HL-60 (cell line): ENCODE measurements at regions not wholly inside any gene's neighbourhood (a gene's known extent, or its start where the extent isn't known, plus 50 kb on each side); places are given as distances from the start of the nearest gene placed in this dataset.

Experiments used
- GABPA ChIP-seq: IDR thresholded peaks from 2 replicates; pipeline ENCODE4 v1.6.1; 2012; ENCODE audit warnings: low read depth
- POLR2AphosphoS5 ChIP-seq: IDR thresholded peaks from 2 replicates; pipeline ENCODE4 v1.6.1; 2012; ENCODE audit warnings: low read depth
- SPI1 ChIP-seq: IDR thresholded peaks from 2 replicates; pipeline ENCODE4 v1.6.1; 2012; ENCODE audit warnings: low read depth, mild to moderate bottlenecking, borderline replicate concordance
- TF ChIP-seq, protein P1 (sequence below): IDR thresholded peaks from 2 replicates; pipeline ENCODE4 v1.6.1; 2012; ENCODE audit warnings: low read depth; ENCODE audit not compliant: insufficient replicate concordance
- TF ChIP-seq, protein P2 (sequence below): IDR thresholded peaks from one replicate; pipeline ENCODE4 v1.5.1; 2011; ENCODE audit warnings: low read length, control low read depth, inconsistent platforms; ENCODE audit not compliant: insufficient read depth

DNA sequence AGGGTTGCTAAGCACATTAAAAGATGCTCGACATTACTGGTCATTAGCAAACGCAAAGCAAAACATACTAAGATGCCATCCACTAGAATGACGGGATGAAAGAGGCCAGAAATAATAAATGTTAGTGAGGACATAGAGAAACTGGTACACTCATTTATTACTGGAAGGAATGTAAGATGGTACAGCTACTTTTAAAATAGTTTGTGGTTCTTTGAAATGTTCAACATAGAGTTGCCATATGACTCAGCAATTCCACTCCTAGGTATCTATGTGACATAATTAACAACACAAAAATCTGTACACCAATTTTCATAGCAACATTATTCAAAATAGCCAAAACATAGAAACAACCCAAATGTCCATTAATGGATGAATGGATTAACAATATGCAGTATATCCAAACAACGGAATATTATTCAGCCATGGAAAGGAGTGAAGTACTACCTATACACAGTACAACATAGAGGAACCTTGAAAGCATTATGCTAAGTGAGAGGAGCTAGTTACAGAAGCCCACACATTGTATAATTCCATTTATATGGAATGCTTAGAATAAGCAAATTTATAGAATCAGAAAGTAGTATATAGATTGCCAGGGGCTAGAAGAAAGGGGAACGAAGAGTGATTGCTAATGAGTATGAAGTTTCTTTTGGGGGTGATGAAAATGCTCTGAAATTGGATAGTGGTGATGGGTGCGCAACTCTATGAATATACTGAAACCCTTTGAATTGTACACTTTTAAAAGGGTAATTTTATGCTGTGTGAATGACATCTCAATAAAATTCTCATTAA is 61.9 kb upstream of the IL1R1 start:
- TF ChIP-seq, protein P1, sequence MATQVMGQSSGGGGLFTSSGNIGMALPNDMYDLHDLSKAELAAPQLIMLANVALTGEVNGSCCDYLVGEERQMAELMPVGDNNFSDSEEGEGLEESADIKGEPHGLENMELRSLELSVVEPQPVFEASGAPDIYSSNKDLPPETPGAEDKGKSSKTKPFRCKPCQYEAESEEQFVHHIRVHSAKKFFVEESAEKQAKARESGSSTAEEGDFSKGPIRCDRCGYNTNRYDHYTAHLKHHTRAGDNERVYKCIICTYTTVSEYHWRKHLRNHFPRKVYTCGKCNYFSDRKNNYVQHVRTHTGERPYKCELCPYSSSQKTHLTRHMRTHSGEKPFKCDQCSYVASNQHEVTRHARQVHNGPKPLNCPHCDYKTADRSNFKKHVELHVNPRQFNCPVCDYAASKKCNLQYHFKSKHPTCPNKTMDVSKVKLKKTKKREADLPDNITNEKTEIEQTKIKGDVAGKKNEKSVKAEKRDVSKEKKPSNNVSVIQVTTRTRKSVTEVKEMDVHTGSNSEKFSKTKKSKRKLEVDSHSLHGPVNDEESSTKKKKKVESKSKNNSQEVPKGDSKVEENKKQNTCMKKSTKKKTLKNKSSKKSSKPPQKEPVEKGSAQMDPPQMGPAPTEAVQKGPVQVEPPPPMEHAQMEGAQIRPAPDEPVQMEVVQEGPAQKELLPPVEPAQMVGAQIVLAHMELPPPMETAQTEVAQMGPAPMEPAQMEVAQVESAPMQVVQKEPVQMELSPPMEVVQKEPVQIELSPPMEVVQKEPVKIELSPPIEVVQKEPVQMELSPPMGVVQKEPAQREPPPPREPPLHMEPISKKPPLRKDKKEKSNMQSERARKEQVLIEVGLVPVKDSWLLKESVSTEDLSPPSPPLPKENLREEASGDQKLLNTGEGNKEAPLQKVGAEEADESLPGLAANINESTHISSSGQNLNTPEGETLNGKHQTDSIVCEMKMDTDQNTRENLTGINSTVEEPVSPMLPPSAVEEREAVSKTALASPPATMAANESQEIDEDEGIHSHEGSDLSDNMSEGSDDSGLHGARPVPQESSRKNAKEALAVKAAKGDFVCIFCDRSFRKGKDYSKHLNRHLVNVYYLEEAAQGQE, result no peak
- TF ChIP-seq, protein P2, sequence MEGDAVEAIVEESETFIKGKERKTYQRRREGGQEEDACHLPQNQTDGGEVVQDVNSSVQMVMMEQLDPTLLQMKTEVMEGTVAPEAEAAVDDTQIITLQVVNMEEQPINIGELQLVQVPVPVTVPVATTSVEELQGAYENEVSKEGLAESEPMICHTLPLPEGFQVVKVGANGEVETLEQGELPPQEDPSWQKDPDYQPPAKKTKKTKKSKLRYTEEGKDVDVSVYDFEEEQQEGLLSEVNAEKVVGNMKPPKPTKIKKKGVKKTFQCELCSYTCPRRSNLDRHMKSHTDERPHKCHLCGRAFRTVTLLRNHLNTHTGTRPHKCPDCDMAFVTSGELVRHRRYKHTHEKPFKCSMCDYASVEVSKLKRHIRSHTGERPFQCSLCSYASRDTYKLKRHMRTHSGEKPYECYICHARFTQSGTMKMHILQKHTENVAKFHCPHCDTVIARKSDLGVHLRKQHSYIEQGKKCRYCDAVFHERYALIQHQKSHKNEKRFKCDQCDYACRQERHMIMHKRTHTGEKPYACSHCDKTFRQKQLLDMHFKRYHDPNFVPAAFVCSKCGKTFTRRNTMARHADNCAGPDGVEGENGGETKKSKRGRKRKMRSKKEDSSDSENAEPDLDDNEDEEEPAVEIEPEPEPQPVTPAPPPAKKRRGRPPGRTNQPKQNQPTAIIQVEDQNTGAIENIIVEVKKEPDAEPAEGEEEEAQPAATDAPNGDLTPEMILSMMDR, result no peak
- no peak for TF ChIP-seq GABPA
- no peak for TF ChIP-seq POLR2AphosphoS5
- TF ChIP-seq SPI1, result no peak
